ENCODE measurements at regions not wholly inside any gene's neighbourhood (a gene's known extent, or its start where the extent isn't known, plus 50 kb on each side); places are given as distances from the start of the nearest gene placed in this dataset.

- 87 to 100% methylated on average over 1 of the region's 1 CpG for WGBS, 2 donors
- no peak for DNase-seq
- no peak overlapping the region for H3K4me3 ChIP-seq
- H3K36me3 ChIP-seq: no peaks in the 10 kb centered on the region
- no peaks in the 10 kb centered on the region for H3K9me3 ChIP-seq
- H3K27me3 ChIP-seq: no peaks in the 10 kb centered on the region
- TF ChIP-seq EP300 (IDR thresholded peaks at IDR 0.05): no peak
- TF ChIP-seq CTCF (IDR thresholded peaks at IDR 0.05): no peak
- no peak for TF ChIP-seq POLR2AphosphoS5 (IDR thresholded peaks at IDR 0.05)
- TF ChIP-seq POLR2A (IDR thresholded peaks at IDR 0.05): no peak
- ATAC-seq (ENCODE audit: low FRiP score in 2 of 2): no peak
- no peak overlapping the region for H3K27ac ChIP-seq
- H3K4me1 ChIP-seq: peaks cover 0 to 5% (median 0%) of the 10 kb centered on the region in 4 donors
Measured at GRCh38 chr16:73193464-73193863, 145.5 kb upstream of the ZFHX3 start.

- Histone ChIP-seq H3K4me1 (peaks cover 0 to 5% (median 0%) of the 10 kb centered on the region in 4 donors), H3K9me3 (no peaks in the 10 kb centered on the region), H3K4me3 (no peak overlapping the region), H3K36me3 (no peaks in the 10 kb centered on the region), H3K27ac (no peak overlapping the region), H3K27me3 (no peaks in the 10 kb centered on the region)
- peak in 1 of 2 donors; percentile 76 for ATAC-seq (ENCODE audit: low FRiP score in 2 of 2)
- WGBS, 2 donors: 86 to 92% methylated on average over 19 of the region's 19 CpGs
- DNase-seq: no peak
- no peak for TF ChIP-seq POLR2A (IDR thresholded peaks at IDR 0.05)
Measured at GRCh38 chr16:73192232-73192894, 144.4 kb upstream of the ZFHX3 start.

- H3K9me3 ChIP-seq: no peaks in the 10 kb centered on the region
- H3K27me3 ChIP-seq: no peaks in the 10 kb centered on the region
- no peaks in the 10 kb centered on the region for H3K36me3 ChIP-seq
- WGBS, 2 donors: 78 to 87% methylated on average over 8 of the region's 8 CpGs
- no peak overlapping the region for H3K27ac ChIP-seq
- no peak for ATAC-seq (ENCODE audit: low FRiP score in 2 of 2)
- H3K4me3 ChIP-seq: no peak overlapping the region
- peaks cover 0 to 1% (median 0%) of the 10 kb centered on the region in 4 donors for H3K4me1 ChIP-seq
- no peak for DNase-seq
- TF ChIP-seq EP300 (IDR thresholded peaks at IDR 0.05): no peak
- TF ChIP-seq POLR2A (IDR thresholded peaks at IDR 0.05): no peak
- no peak for TF ChIP-seq CTCF (IDR thresholded peaks at IDR 0.05)
- no peak for TF ChIP-seq POLR2AphosphoS5 (IDR thresholded peaks at IDR 0.05)
Measured at GRCh38 chr16:73191660-73192046, 143.7 kb upstream of the ZFHX3 start.

GRCh38 chr16:73190688-73191659 lies 143.0 kb upstream of the ZFHX3 start:
- ATAC-seq (ENCODE audit: low FRiP score in 2 of 2) (no peak), DNase-seq (peak in 1 of 2 donors; percentile 50)
- no peaks in the 10 kb centered on the region for H3K36me3 ChIP-seq
- H3K27me3 ChIP-seq: no peaks in the 10 kb centered on the region
- no peak overlapping the region for H3K27ac ChIP-seq
- 78 to 80% methylated on average over 14 to 19 of the region's 19 CpGs for WGBS, 2 donors
- no peaks in the 10 kb centered on the region for H3K9me3 ChIP-seq
- no peaks in the 10 kb centered on the region for H3K4me1 ChIP-seq
- TF ChIP-seq POLR2A (IDR thresholded peaks at IDR 0.05): no peak
- no peak for TF ChIP-seq POLR2AphosphoS5 (IDR thresholded peaks at IDR 0.05)
- TF ChIP-seq EP300 (IDR thresholded peaks at IDR 0.05): no peak
- TF ChIP-seq CTCF (IDR thresholded peaks at IDR 0.05): no peak
- H3K4me3 ChIP-seq: no peak overlapping the region

GRCh38 chr16:73190256-73190655 lies 142.3 kb upstream of the ZFHX3 start:
- Histone ChIP-seq H3K4me3 (no peak overlapping the region), H3K27me3 (no peaks in the 10 kb centered on the region), H3K9me3 (no peaks in the 10 kb centered on the region), H3K27ac (no peak overlapping the region), H3K4me1 (no peaks in the 10 kb centered on the region), H3K36me3 (no peaks in the 10 kb centered on the region)
- TF ChIP-seq CTCF (IDR thresholded peaks at IDR 0.05): no peak
- no peak for TF ChIP-seq POLR2A (IDR thresholded peaks at IDR 0.05)
- TF ChIP-seq POLR2AphosphoS5 (IDR thresholded peaks at IDR 0.05): no peak
- no peak for TF ChIP-seq EP300 (IDR thresholded peaks at IDR 0.05)
- peak in 1 of 2 donors; percentile 38 for ATAC-seq (ENCODE audit: low FRiP score in 2 of 2)
- DNase-seq: no peak
- WGBS, 2 donors: 43 to 93% methylated on average over 2 of the region's 2 CpGs

Measured in upper lobe of left lung (tissue), 6 donors.